ENCODE measurements at regions not wholly inside any gene's neighbourhood (a gene's known extent, or its start where the extent isn't known, plus 50 kb on each side); places are given as distances from the start of the nearest gene placed in this dataset.

- no peak for TF ChIP-seq CTCF (IDR thresholded peaks at IDR 0.05)
- no peak for TF ChIP-seq POLR2A (IDR thresholded peaks at IDR 0.05)
Observed at GRCh38 chr6:40039042-40039441, 104.8 kb upstream of the MOCS1 start.
